ENCODE measurements at regions not wholly inside any gene's neighbourhood (a gene's known extent, or its start where the extent isn't known, plus 50 kb on each side); places are given as distances from the start of the nearest gene placed in this dataset.

DNA sequence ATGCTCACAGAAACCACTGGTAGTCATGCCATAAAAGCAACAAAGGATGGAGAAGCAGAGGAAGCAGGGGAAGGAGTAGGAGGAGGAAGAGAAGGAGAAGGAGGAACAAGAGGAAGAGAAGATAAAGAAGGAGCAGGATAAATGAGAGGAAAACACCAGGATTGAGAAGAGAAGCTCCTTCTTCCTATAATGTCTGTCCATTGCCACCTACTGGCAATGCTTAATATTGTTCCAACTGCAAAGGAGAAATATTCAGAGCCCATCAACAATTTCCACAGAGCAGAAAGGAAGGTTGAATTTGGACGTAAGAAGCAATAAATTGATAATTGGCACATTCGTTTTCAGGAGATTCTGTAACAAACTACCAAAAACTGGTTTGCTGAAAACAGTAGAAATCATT lies 898.4 kb downstream of the SLC16A7 start:
- Histone ChIP-seq H3K27ac (ENCODE audit: low read depth in 1 of 2, low read length in 2 of 2) (no peak overlapping the region), H3K36me3 (ENCODE audit: control insufficient read depth in 4 of 4, insufficient read depth in 3 of 4, low read depth in 1 of 4, low read length in 3 of 4) (no peaks in the 10 kb centered on the region), H3K9me3 (ENCODE audit: control insufficient read depth in 4 of 4, low read length in 3 of 4) (no peaks in the 10 kb centered on the region), H3K9ac (ENCODE audit: low read depth in 1 of 2, low read length in 2 of 2) (no peak overlapping the region), H3K4me3 (ENCODE audit: low read depth in 1 of 3, low read length in 3 of 3) (no peak overlapping the region), H3K27me3 (ENCODE audit: control insufficient read depth in 4 of 4, insufficient read depth in 4 of 4, low read length in 3 of 4) (no peaks in the 10 kb centered on the region), H3K4me1 (ENCODE audit: control insufficient read depth in 4 of 4, insufficient read depth in 4 of 4, low read length in 3 of 4) (no peaks in the 10 kb centered on the region)
- WGBS, result 14% methylated on average over 2 of the region's 2 CpGs
- no peak for DNase-seq (ENCODE audit: low spot score)
- TF ChIP-seq HNF4G (IDR thresholded peaks at IDR 0.05), result no peak
- no peak for TF ChIP-seq FOXA1 (IDR thresholded peaks at IDR 0.05)
- TF ChIP-seq, protein P1, sequence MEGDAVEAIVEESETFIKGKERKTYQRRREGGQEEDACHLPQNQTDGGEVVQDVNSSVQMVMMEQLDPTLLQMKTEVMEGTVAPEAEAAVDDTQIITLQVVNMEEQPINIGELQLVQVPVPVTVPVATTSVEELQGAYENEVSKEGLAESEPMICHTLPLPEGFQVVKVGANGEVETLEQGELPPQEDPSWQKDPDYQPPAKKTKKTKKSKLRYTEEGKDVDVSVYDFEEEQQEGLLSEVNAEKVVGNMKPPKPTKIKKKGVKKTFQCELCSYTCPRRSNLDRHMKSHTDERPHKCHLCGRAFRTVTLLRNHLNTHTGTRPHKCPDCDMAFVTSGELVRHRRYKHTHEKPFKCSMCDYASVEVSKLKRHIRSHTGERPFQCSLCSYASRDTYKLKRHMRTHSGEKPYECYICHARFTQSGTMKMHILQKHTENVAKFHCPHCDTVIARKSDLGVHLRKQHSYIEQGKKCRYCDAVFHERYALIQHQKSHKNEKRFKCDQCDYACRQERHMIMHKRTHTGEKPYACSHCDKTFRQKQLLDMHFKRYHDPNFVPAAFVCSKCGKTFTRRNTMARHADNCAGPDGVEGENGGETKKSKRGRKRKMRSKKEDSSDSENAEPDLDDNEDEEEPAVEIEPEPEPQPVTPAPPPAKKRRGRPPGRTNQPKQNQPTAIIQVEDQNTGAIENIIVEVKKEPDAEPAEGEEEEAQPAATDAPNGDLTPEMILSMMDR (IDR thresholded peaks at IDR 0.05; ENCODE audit: low read depth, low read length, missing input control), result peak; percentile 51
- peak; percentile 74 for TF ChIP-seq RAD21 (IDR thresholded peaks at IDR 0.05)

DNA sequence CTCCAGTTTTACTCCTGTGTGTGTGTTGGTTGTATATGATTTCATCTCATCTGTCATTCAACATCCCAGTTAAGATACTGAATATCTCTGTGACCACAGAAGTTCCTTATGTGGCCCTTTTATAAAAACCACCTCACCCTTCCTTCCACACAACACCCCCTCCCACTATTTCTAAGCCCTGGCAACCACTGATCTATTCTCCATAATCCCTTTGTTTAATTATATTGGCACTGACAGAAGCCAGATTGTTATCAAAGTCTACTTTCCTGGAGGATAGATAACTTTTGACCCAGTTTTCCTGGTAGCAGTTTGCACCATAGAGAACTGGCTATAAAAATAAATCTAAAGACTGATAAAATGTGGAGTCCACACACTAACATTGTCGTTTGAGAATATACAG lies 902.8 kb downstream of the SLC16A7 start:
- Histone ChIP-seq H3K9ac (ENCODE audit: low read depth in 1 of 2, low read length in 2 of 2) (no peak overlapping the region), H3K27ac (ENCODE audit: low read depth in 1 of 2, low read length in 2 of 2) (no peak overlapping the region), H3K27me3 (ENCODE audit: control insufficient read depth in 4 of 4, insufficient read depth in 4 of 4, low read length in 3 of 4) (no peaks in the 10 kb centered on the region), H3K9me3 (ENCODE audit: control insufficient read depth in 4 of 4, low read length in 3 of 4) (no peaks in the 10 kb centered on the region), H3K36me3 (ENCODE audit: control insufficient read depth in 4 of 4, insufficient read depth in 3 of 4, low read depth in 1 of 4, low read length in 3 of 4) (no peaks in the 10 kb centered on the region), H3K4me3 (ENCODE audit: low read depth in 1 of 3, low read length in 3 of 3) (no peak overlapping the region), H3K4me1 (ENCODE audit: control insufficient read depth in 4 of 4, insufficient read depth in 4 of 4, low read length in 3 of 4) (no peaks in the 10 kb centered on the region)
- TF ChIP-seq RAD21 (IDR thresholded peaks at IDR 0.05) (no peak), HNF4G (IDR thresholded peaks at IDR 0.05) (no peak), NR2F2 (IDR thresholded peaks at IDR 0.05) (no peak), GABPA (IDR thresholded peaks at IDR 0.05 in 1 of 2, conservative IDR thresholded peaks at IDR 0.05 in 1 of 2) (no peak), FOXA1 (IDR thresholded peaks at IDR 0.05) (no peak), JUND (IDR thresholded peaks at IDR 0.05) (no peak), SP1 (IDR thresholded peaks at IDR 0.05) (no peak), FOXA2 (IDR thresholded peaks at IDR 0.05) (no peak), RXRA (IDR thresholded peaks at IDR 0.05) (no peak), EGR1 (IDR thresholded peaks at IDR 0.05; ENCODE audit: low read depth in 2 of 2) (no peak), TAF1 (conservative IDR thresholded peaks at IDR 0.05) (no peak)
- TF ChIP-seq, protein P2, sequence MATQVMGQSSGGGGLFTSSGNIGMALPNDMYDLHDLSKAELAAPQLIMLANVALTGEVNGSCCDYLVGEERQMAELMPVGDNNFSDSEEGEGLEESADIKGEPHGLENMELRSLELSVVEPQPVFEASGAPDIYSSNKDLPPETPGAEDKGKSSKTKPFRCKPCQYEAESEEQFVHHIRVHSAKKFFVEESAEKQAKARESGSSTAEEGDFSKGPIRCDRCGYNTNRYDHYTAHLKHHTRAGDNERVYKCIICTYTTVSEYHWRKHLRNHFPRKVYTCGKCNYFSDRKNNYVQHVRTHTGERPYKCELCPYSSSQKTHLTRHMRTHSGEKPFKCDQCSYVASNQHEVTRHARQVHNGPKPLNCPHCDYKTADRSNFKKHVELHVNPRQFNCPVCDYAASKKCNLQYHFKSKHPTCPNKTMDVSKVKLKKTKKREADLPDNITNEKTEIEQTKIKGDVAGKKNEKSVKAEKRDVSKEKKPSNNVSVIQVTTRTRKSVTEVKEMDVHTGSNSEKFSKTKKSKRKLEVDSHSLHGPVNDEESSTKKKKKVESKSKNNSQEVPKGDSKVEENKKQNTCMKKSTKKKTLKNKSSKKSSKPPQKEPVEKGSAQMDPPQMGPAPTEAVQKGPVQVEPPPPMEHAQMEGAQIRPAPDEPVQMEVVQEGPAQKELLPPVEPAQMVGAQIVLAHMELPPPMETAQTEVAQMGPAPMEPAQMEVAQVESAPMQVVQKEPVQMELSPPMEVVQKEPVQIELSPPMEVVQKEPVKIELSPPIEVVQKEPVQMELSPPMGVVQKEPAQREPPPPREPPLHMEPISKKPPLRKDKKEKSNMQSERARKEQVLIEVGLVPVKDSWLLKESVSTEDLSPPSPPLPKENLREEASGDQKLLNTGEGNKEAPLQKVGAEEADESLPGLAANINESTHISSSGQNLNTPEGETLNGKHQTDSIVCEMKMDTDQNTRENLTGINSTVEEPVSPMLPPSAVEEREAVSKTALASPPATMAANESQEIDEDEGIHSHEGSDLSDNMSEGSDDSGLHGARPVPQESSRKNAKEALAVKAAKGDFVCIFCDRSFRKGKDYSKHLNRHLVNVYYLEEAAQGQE (IDR thresholded peaks at IDR 0.05), result no peak
- DNase-seq (ENCODE audit: low spot score), result no peak
- WGBS, result 31% methylated on average over 1 of the region's 1 CpG

DNA sequence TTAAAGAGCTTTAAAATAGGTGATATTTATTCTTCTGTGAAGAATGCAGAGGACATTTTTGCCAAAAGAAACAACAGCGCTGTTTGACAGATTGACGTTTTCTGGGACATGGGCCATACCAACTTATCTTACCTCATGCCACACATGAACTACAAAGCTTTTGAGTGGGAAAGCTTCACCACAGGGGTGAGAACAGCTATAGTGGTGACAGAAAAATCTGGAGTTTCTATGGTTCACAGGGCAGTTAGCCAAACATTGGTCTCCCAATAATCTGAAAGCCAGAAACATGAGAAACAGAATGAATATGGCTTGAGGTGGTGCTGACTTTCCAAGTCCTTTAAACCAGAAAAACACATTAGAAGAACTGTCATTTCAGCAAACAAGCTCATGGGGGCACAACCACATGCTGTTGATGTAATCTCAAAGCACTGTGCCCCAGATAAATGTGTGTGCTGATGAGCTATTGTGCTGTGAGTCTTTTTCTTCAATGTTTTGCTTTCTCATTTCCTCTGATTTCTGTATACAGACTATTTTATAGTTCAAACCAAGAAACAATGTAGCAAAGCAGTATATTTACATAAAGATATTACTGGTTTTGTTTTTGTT lies 905.4 kb downstream of the SLC16A7 start:
- no peaks in the 10 kb centered on the region for H3K9me3 ChIP-seq (ENCODE audit: control insufficient read depth in 4 of 4, low read length in 3 of 4)
- no peak for DNase-seq (ENCODE audit: low spot score)
- no peaks in the 10 kb centered on the region for H3K27me3 ChIP-seq (ENCODE audit: control insufficient read depth in 4 of 4, insufficient read depth in 4 of 4, low read length in 3 of 4)
- H3K9ac ChIP-seq (ENCODE audit: low read depth in 1 of 2, low read length in 2 of 2), result no peak overlapping the region
- WGBS, result 48% methylated on average over 2 of the region's 2 CpGs
- no peak overlapping the region for H3K27ac ChIP-seq (ENCODE audit: low read depth in 1 of 2, low read length in 2 of 2)
- no peaks in the 10 kb centered on the region for H3K4me1 ChIP-seq (ENCODE audit: control insufficient read depth in 4 of 4, insufficient read depth in 4 of 4, low read length in 3 of 4)
- no peak overlapping the region for H3K4me3 ChIP-seq (ENCODE audit: low read depth in 1 of 3, low read length in 3 of 3)
- no peaks in the 10 kb centered on the region for H3K36me3 ChIP-seq (ENCODE audit: control insufficient read depth in 4 of 4, insufficient read depth in 3 of 4, low read depth in 1 of 4, low read length in 3 of 4)
- TF ChIP-seq, protein P2 (IDR thresholded peaks at IDR 0.05), result no peak
- TF ChIP-seq TAF1 (conservative IDR thresholded peaks at IDR 0.05) (no peak), RXRA (IDR thresholded peaks at IDR 0.05) (no peak), EGR1 (IDR thresholded peaks at IDR 0.05; ENCODE audit: low read depth in 2 of 2) (no peak), FOXA2 (IDR thresholded peaks at IDR 0.05) (no peak), GABPA (IDR thresholded peaks at IDR 0.05 in 1 of 2, conservative IDR thresholded peaks at IDR 0.05 in 1 of 2) (no peak), NR2F2 (IDR thresholded peaks at IDR 0.05) (no peak), HNF4A (conservative IDR thresholded peaks at IDR 0.05) (no peak), JUND (IDR thresholded peaks at IDR 0.05) (no peak), SP1 (IDR thresholded peaks at IDR 0.05) (no peak), FOXA1 (IDR thresholded peaks at IDR 0.05) (no peak), HNF4G (IDR thresholded peaks at IDR 0.05) (no peak), YY1 (IDR thresholded peaks at IDR 0.05) (no peak)
- TF ChIP-seq, protein P3, sequence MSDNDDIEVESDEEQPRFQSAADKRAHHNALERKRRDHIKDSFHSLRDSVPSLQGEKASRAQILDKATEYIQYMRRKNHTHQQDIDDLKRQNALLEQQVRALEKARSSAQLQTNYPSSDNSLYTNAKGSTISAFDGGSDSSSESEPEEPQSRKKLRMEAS (IDR thresholded peaks at IDR 0.05), result no peak
